ENCODE measurements at regions not wholly inside any gene's neighbourhood (a gene's known extent, or its start where the extent isn't known, plus 50 kb on each side); places are given as distances from the start of the nearest gene placed in this dataset.

DNA sequence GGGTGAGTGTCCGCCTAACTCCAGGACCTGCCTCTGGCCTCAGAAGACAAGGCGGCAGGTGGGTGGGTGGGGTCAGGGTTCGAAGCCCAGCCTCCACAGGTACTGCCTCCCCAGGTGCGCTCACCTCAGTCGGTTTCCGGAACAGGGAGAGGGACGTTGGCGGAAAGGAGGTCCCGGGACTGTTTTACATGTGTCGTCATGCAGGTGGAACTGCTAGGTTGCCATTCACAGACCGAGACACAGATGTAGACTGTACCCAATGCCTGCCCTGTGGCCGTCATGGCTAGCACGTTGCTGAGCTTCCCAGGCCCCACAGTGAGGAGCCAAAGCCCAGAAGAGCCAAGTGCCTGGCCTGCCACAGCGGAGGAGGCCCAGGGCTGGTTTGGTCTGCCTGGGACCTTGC lies 284.0 kb upstream of the HS6ST1 start (continued):
- TF ChIP-seq, protein P1, sequence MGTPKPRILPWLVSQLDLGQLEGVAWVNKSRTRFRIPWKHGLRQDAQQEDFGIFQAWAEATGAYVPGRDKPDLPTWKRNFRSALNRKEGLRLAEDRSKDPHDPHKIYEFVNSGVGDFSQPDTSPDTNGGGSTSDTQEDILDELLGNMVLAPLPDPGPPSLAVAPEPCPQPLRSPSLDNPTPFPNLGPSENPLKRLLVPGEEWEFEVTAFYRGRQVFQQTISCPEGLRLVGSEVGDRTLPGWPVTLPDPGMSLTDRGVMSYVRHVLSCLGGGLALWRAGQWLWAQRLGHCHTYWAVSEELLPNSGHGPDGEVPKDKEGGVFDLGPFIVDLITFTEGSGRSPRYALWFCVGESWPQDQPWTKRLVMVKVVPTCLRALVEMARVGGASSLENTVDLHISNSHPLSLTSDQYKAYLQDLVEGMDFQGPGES (IDR thresholded peaks at IDR 0.05; ENCODE audit: low read depth, low read length): no peak
- no peak for TF ChIP-seq RAD21 (IDR thresholded peaks at IDR 0.05; ENCODE audit: low read length)
- no peak for TF ChIP-seq EP300 (IDR thresholded peaks at IDR 0.05; ENCODE audit: borderline replicate concordance in 1 of 2, low read depth in 1 of 2, low read length in 1 of 2)
- TF ChIP-seq, protein P2, sequence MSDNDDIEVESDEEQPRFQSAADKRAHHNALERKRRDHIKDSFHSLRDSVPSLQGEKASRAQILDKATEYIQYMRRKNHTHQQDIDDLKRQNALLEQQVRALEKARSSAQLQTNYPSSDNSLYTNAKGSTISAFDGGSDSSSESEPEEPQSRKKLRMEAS (IDR thresholded peaks at IDR 0.05; ENCODE audit: low read depth): no peak
- no peak for TF ChIP-seq RCOR1 (IDR thresholded peaks at IDR 0.05; ENCODE audit: low read length)
- TF ChIP-seq POLR2AphosphoS5 (IDR thresholded peaks at IDR 0.05; ENCODE audit: low read depth, low read length): no peak
- TF ChIP-seq, protein P3, sequence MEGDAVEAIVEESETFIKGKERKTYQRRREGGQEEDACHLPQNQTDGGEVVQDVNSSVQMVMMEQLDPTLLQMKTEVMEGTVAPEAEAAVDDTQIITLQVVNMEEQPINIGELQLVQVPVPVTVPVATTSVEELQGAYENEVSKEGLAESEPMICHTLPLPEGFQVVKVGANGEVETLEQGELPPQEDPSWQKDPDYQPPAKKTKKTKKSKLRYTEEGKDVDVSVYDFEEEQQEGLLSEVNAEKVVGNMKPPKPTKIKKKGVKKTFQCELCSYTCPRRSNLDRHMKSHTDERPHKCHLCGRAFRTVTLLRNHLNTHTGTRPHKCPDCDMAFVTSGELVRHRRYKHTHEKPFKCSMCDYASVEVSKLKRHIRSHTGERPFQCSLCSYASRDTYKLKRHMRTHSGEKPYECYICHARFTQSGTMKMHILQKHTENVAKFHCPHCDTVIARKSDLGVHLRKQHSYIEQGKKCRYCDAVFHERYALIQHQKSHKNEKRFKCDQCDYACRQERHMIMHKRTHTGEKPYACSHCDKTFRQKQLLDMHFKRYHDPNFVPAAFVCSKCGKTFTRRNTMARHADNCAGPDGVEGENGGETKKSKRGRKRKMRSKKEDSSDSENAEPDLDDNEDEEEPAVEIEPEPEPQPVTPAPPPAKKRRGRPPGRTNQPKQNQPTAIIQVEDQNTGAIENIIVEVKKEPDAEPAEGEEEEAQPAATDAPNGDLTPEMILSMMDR (IDR thresholded peaks at IDR 0.05): no peak
- no peak for TF ChIP-seq TEAD4 (IDR thresholded peaks at IDR 0.05; ENCODE audit: borderline replicate concordance, insufficient read depth)
- TF ChIP-seq, protein P4, sequence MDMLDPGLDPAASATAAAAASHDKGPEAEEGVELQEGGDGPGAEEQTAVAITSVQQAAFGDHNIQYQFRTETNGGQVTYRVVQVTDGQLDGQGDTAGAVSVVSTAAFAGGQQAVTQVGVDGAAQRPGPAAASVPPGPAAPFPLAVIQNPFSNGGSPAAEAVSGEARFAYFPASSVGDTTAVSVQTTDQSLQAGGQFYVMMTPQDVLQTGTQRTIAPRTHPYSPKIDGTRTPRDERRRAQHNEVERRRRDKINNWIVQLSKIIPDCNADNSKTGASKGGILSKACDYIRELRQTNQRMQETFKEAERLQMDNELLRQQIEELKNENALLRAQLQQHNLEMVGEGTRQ (IDR thresholded peaks at IDR 0.05; ENCODE audit: borderline replicate concordance, low read depth, low read length): no peak

DNA sequence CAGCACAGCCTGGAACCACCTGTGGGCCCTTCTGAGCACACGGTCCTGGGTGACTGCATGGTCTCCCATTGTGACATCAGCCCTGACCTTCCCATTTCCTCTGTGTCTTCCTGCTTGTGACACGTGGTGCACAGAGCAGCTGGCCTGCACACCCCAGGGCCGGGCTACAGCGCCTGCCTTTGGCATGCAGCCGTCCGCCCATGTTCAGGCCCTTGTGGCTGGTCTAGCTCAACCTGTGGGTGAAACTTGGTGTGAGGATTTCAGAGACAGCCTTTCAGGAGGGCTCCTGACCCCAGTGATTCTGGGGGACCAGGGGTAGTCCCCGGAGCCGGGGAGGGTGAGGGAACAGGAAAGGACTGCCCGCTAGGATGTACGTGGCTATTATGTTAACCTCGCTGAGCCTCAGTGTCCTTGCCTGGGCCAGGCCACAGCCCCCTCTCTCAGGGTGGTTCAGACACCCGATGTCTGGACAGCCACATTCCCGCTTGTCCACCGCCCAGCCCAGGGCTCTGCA lies 284.8 kb upstream of the HS6ST1 start:
- no peak overlapping the region for H2AFZ ChIP-seq (ENCODE audit: low read depth)
- no peaks in the 10 kb centered on the region for H3F3A ChIP-seq (replicated peaks; ENCODE audit: insufficient read depth)

More for the DNA sequence above, 284.8 kb upstream of the HS6ST1 start:
- no peaks in the 10 kb centered on the region for H3K9me3 ChIP-seq
- TF ChIP-seq RCOR1 (IDR thresholded peaks at IDR 0.05; ENCODE audit: low read length): no peak
- TF ChIP-seq EP300 (IDR thresholded peaks at IDR 0.05; ENCODE audit: borderline replicate concordance in 1 of 2, low read depth in 1 of 2, low read length in 1 of 2): no peak
- TF ChIP-seq, protein P3 (IDR thresholded peaks at IDR 0.05): no peak
- no peak for TF ChIP-seq TCF12 (IDR thresholded peaks at IDR 0.05)
- H3K4me2 ChIP-seq: no peak overlapping the region
- H3K4me3 ChIP-seq (ENCODE audit: low read depth in 2 of 2, low read length in 1 of 2): no peak overlapping the region
- CTCF ChIA-PET: interaction anchor here (0.7 kb wide), 1 partner anchor 22 kb away, joined by 3 read pairs; no protein-coding TSS in a partner anchor
- DNase-seq: no peak
- no peak overlapping the region for H3K27ac ChIP-seq (ENCODE audit: low read depth in 2 of 2, low read length in 1 of 2)
- no peaks in the 10 kb centered on the region for H3K36me3 ChIP-seq (replicated peaks in 1 of 2; ENCODE audit: control insufficient read depth in 1 of 2, insufficient read depth in 2 of 2, low read length in 1 of 2)
- H3K9ac ChIP-seq: no peak overlapping the region
- no peaks in the 10 kb centered on the region for H3K9me2 ChIP-seq
- no peaks in the 10 kb centered on the region for H3K27me3 ChIP-seq (ENCODE audit: insufficient read depth)
- H3K4me1 ChIP-seq (ENCODE audit: control insufficient read depth in 1 of 2, insufficient read depth in 2 of 2, low read depth in 1 of 2, low read length in 1 of 2): peaks cover 0 to 25% of the 10 kb centered on the region in 2 experiments; a peak in 1 of 4 replicates
- 57% methylated on average over 8 of the region's 14 CpGs for WGBS (ENCODE audit: low lambda C conversion rate)
- no peaks in the 10 kb centered on the region for H4K20me1 ChIP-seq (ENCODE audit: insufficient read depth)
- POLR2A ChIA-PET: no interaction called here
- no peaks in the 10 kb centered on the region for H3K79me2 ChIP-seq (ENCODE audit: insufficient read depth)

Data from SK-N-SH (cell line).